HL-60 (cell line): ENCODE measurements at regions not wholly inside any gene's neighbourhood (a gene's known extent, or its start where the extent isn't known, plus 50 kb on each side); places are given as distances from the start of the nearest gene placed in this dataset.

Experiments
- CTCF ChIP-seq: IDR thresholded peaks from one replicate; pipeline ENCODE4 v1.5.1; 2011; ENCODE audit warnings: low read length, control low read depth, inconsistent platforms; ENCODE audit not compliant: insufficient read depth
- GABPA ChIP-seq: IDR thresholded peaks from 2 replicates; pipeline ENCODE4 v1.6.1; 2012; ENCODE audit warnings: low read depth

- TF ChIP-seq CTCF (no peak), GABPA (no peak)
Measured at GRCh38 chr3:177946048-177946447, 590.2 kb upstream of the KCNMB2 start.
